ENCODE measurements at regions not wholly inside any gene's neighbourhood (a gene's known extent, or its start where the extent isn't known, plus 50 kb on each side); places are given as distances from the start of the nearest gene placed in this dataset.

GRCh38 chr9:129500863-129501770 is 119.8 kb downstream of the C9orf50 start:
- no peak for TF ChIP-seq CTCF (IDR thresholded peaks at IDR 0.05; ENCODE audit: insufficient read depth, low read length)
- TF ChIP-seq POLR2AphosphoS5 (IDR thresholded peaks at IDR 0.05; ENCODE audit: low read depth), result no peak
- TF ChIP-seq REST (IDR thresholded peaks at IDR 0.05; ENCODE audit: insufficient replicate concordance, low read depth), result no peak
- TF ChIP-seq SPI1 (IDR thresholded peaks at IDR 0.05; ENCODE audit: borderline replicate concordance, low read depth), result no peak
- TF ChIP-seq GABPA (IDR thresholded peaks at IDR 0.05; ENCODE audit: low read depth), result no peak
- H3K4me3 ChIP-seq (replicated peaks; ENCODE audit: insufficient read depth, low read length), result no peak overlapping the region
- DNase-seq (ENCODE audit: low read depth in 1 of 2, low spot score in 1 of 2), result no peak
- H3K27ac ChIP-seq (replicated peaks), result no peak overlapping the region
- no peaks in the 10 kb centered on the region for H3K27me3 ChIP-seq (ENCODE audit: insufficient read depth, poor library complexity, severe bottlenecking)

- no peak for DNase-seq (ENCODE audit: low read depth in 1 of 2, low spot score in 1 of 2)
- Histone ChIP-seq H3K4me3 (replicated peaks; ENCODE audit: insufficient read depth, low read length) (no peak overlapping the region), H3K27me3 (ENCODE audit: insufficient read depth, poor library complexity, severe bottlenecking) (no peaks in the 10 kb centered on the region), H3K27ac (replicated peaks) (no peak overlapping the region)
- TF ChIP-seq POLR2AphosphoS5 (IDR thresholded peaks at IDR 0.05; ENCODE audit: low read depth) (no peak), CTCF (IDR thresholded peaks at IDR 0.05; ENCODE audit: insufficient read depth, low read length) (no peak), SPI1 (IDR thresholded peaks at IDR 0.05; ENCODE audit: borderline replicate concordance, low read depth) (no peak), GABPA (IDR thresholded peaks at IDR 0.05; ENCODE audit: low read depth) (no peak)
Observed at GRCh38 chr9:129500161-129500862, 120.6 kb downstream of the C9orf50 start.

GRCh38 chr9:129498451-129499384 is 122.2 kb downstream of the C9orf50 start:
- TF ChIP-seq POLR2AphosphoS5 (IDR thresholded peaks at IDR 0.05; ENCODE audit: low read depth) (no peak), GABPA (IDR thresholded peaks at IDR 0.05; ENCODE audit: low read depth) (no peak), CTCF (IDR thresholded peaks at IDR 0.05; ENCODE audit: insufficient read depth, low read length) (no peak), SPI1 (IDR thresholded peaks at IDR 0.05; ENCODE audit: borderline replicate concordance, low read depth) (no peak), REST (IDR thresholded peaks at IDR 0.05; ENCODE audit: insufficient replicate concordance, low read depth) (no peak)
- Histone ChIP-seq H3K27ac (replicated peaks) (no peak overlapping the region), H3K27me3 (ENCODE audit: insufficient read depth, poor library complexity, severe bottlenecking) (no peaks in the 10 kb centered on the region), H3K4me3 (replicated peaks; ENCODE audit: insufficient read depth, low read length) (no peak overlapping the region)
- DNase-seq (ENCODE audit: low read depth in 1 of 2, low spot score in 1 of 2), result no peak

Measured in HL-60 (cell line).